Right forelimb (tissue), 1 donor: ENCODE measurements at regions not wholly inside any gene's neighbourhood (a gene's known extent, or its start where the extent isn't known, plus 50 kb on each side); places are given as distances from the start of the nearest gene placed in this dataset.
A peak's percentile ranks its signal among the peaks of the same experiment; 100 is the strongest.
"Not testable (repeated sequence)": the region's sequence is repeated elsewhere in the genome, so short reads cannot be mapped to it uniquely, and the experiment has no call there.

Source experiments
- DNase-seq: peaks from one replicate; pipeline ENCODE4 v3.0.0-alpha.2; 2018

DNA sequence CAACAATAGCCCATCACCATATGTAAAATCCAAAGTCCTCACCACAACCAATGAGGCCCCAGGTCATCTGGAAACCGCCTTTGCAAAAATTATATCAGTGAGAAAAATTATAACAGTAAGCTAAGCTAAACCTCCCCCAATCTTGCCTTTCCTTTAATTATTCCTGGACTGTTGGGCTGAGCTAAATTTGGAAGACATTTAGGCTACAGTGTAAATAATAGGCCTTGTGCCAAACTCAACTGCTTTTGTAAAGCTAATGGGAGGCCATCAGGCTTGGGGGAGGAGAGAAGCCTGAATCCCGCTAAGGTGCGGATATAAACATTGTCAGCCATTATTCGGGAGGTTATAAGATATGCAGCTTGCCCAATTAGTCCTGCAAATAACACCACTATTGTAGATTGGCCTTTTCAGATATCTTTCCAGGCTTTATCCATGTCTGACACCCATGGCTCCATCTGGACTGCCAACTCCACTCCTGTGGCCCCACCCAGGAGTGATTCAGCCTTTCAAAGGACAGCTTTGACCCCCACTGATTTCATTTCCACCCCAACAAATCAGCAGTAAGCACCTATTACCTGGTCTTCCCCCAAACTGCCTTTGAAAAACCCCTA is 53.0 kb upstream of the CA12 start:
- no peak for DNase-seq

DNA sequence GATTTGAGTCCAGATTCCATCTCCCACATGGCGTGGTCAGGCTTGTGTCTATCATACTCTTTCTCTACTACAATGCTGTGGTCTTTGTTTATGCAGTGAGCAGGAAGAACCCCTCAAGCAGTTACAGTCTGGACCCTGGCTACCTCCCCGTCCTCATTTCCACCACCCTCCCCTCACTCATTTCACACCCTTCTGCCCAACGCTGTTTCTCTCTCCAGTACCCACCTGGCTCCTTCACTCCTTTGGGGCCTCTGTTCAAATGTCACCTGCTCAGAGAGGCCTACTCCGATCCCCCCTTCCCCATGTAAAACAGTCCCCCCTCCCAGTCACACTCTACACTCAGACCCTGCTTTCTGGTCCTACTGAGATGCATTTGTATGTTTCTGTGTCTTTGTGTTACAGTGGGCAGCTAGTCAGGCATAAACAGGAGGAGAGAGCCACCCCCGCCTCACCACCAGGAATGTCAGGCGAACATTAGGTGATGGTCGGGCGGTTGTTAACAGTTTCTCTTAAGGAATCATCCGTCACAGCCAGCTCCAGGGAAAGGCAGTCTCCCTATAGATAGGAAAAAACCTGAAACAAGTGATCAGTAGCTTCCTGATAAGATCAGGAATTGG is 53.7 kb upstream of the CA12 start:
- no peak for DNase-seq

- DNase-seq = no peak
These were observed 54.7 kb upstream of the CA12 start for GRCh38 chr15:63436341-63436740.

GRCh38 chr15:63436872-63437375 is 55.3 kb upstream of the CA12 start:
- peak; percentile 85 for DNase-seq

GRCh38 chr15:63439536-63440264 is 58.1 kb upstream of the CA12 start:
- DNase-seq = no peak

- DNase-seq = no peak
These were observed 58.6 kb upstream of the CA12 start for GRCh38 chr15:63440265-63440648.

DNA sequence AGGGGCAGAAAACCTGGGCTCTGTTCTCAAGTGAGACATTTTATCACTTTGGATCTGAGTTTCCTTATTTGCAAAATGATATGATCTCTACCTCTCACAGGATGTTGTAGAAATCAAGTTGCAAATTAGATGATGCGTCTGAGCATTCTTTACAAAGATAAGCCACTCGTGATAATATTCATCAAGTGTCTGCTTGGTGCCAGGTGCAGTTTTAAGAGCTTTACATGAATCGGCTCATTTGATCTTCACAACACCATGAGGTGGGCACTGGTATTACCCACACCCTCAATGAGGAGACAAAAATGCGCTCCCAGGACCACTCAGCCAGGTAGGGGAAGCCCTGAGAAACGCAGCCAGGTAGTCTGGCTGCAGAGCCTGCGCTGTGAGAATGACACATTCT is 59.1 kb upstream of the CA12 start:
- no peak for DNase-seq

GRCh38 chr15:63441266-63441665 is 59.6 kb upstream of the CA12 start:
- DNase-seq = no peak

- no peak for DNase-seq
These were observed 60.4 kb upstream of the CA12 start for GRCh38 chr15:63442080-63442479.

DNA sequence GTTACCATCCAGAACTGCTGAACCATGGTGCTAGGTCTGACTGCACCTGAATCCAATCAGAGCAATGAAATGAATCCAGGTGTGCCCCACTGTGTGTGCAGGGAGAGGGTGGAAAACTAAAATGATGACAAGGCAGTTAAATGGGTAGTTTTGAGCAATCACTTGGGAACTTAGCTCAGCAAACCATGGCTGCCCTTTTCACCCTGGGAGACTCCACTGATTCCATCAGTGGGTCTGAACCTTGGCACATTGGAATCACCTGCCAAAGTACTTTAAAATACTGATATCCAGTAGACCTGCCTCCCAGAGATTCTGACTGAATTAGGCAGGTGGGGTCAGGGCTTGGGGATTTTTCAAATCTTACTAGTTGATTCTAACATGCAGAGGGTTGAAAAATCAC is 59.8 kb upstream of the USP3 start:
- DNase-seq = no peak

GRCh38 chr15:63446255-63446654 is 58.1 kb upstream of the USP3 start:
- no peak for DNase-seq

DNA sequence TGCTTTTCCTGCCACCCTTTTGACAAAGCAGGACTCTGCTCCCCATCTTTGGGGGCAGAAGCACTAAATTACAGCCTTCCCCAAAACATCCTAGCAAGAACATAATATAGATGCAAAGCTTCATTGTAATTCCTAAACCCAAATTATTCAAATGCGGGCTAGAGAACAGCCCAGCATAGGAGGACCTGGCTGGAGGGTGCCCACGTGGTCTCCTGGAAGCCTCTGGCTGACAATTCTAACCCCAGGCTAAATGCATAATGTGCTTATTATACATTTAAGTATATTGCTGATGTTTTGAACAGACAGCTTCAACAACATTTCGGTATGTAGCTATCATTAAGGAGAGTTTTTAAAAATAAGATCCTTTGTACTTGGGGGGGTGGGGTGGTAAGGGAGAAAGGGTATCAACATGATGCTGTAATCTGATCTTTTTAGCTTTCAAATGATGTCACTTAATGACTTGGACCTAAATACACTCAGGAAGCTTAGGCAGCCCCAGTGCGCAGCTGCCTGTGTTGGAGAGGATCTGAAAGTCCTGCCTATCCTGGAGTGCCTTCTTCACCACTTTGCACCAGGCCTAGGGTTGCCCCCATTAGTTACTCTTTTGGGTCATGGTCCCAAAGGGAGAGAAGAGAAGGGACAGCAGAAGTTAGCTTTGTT is 57.2 kb upstream of the USP3 start:
- no peak for DNase-seq

- no peak for DNase-seq
These were observed 56.1 kb upstream of the USP3 start for GRCh38 chr15:63448266-63448665.

GRCh38 chr15:63448872-63449555 is 55.4 kb upstream of the USP3 start:
- not testable (repeated sequence) for DNase-seq

GRCh38 chr15:63449731-63450130 is 54.7 kb upstream of the USP3 start:
- no peak for DNase-seq

DNA sequence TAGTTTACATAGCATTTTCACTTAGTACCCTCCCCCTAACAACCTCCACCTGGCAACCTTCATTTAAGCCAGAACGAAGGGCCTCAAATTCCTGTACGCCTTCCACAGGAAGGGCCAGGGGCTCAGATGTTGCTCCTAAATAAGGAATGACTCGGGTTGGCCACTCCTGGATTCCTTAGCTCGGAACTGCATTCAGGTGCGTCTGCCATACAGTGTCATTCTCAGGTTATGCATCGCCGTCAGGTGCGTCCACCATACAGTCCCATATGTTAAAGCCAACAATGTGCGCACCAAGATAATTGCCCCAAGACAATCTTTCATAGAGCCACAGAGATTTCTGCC is 53.5 kb upstream of the USP3 start:
- DNase-seq = no peak

DNA sequence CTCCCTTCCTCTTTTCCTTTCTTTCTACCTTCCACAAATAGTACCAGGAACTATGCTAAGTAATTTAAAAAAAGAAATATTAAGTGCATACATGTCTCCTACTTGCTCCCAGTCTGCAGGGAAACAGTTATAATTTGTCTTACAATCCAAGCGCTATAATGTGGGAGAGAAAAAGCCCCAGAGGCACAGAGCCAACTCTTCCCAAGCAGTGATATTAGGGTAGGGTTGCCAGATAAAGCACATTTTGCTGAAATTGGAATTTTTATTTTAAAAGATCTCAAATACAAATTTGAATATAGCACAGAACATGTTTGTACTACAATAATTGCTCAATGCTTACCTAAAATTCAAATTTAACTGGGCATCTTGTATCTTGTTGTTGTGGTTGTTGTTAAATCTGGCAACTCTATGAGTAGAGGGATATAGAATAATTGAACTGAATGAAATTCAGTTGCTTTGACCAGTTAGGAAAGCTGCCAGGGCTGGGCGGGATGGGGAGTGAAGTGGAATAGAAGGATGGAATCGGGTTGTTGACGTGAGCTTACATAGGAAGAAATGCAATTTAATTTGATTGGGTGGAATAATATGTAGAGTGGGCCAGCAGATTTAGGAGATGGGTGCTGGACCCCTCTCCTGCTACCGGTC is 52.6 kb upstream of the USP3 start:
- no peak for DNase-seq

DNA sequence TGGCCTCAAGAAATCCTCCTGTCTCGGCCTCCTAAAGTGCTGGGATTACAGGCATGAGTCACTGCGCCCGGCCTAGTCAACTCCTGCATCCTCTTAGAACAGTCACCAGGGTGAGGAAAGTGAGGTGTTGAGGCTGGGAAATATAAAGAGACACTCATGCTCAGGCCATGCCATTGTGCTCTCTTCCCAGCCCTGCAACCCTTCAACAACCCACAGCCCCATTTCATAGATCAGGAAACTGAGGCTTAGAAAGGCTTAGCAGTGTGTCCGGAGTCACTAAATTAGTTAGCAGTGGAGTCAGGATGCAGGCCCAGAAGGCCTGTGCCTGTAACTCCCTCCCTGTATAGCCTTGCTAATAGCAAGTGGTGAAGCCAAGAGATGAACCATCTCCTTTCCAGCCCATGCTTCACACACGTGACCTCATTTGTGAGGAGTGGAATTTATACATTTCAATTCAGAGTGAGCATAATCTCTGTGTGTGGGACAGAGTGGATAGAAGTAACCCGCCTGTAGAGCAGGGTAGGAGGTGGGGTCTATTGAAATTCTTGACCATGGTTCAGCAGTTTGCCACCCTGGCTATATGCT is 51.7 kb upstream of the USP3 start:
- no peak for DNase-seq

GRCh38 chr15:63453186-63453905 is 51.0 kb upstream of the USP3 start:
- no peak for DNase-seq

DNA sequence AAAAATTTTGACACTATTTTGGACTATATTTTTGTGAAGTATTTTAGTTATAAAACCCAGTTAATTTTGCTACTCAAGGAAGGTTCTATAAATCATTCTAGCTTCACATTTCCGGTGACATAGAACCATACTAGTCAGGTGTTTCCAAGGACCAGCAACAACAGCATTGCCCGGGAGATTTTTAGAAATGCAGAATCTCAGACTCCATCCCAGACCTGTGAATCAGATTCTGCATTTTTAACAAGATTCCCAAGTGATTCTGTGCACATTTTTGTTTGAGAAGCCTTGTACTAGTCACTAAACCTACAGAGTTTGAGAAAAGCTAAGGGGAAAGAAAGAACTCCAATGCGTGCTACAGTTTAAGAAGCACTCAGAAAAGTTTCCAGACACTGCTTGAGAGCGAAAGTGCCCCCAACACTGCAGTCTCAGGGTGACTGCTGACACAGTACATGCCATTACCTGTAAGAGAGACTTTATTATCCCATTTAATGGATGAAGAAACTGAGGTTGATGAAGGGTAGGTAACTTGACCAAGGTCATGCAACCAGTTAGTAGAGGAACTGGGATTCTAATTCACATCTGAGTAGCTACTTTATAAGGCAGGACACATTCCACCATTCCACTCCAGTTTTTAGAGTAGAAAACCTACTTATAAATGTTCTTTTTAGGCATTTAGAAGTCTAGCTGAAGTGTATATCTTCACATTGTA is 49.7 kb upstream of the USP3 start:
- no peak for DNase-seq
